ENCODE measurements at regions not wholly inside any gene's neighbourhood (a gene's known extent, or its start where the extent isn't known, plus 50 kb on each side); places are given as distances from the start of the nearest gene placed in this dataset.

DNA sequence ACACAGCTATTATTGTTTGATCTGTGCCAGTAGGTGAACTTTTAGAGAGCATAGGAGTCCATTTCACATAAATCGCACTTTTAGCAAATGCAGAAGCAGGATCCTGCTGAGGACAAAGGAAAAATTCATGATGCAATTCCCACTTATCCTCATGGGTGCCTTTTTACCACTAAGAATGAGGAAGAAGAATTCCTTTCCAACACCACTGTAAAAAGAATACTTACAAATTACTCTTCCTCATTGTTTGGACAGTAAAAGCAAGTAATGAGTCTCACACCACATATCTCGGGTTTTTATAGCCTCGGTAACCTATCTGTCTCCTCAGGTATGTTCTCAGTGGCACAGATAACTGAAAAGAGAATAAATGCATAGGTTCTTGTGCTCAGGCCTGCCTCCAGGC is 238.5 kb downstream of the MTX2 start:
- DNase-seq = no peak

DNA sequence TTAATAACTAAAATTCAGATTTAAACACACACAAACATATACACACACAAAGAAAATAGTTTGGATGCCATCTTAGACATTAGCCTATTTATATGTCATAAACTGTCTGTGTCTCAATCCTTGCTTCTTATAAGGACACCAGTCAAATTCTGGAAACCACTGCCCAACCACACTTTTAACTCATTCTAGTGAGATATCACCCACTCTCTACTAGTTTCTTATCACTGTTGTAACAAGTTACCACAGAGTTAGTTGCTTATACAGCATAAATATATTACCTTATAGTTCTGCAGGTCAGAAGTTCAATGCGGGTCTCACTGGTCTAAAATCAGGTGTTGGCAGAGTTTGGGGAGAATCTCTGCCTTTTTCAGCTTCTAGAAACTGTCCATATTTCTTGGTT is 239.1 kb downstream of the MTX2 start:
- DNase-seq = no peak

DNA sequence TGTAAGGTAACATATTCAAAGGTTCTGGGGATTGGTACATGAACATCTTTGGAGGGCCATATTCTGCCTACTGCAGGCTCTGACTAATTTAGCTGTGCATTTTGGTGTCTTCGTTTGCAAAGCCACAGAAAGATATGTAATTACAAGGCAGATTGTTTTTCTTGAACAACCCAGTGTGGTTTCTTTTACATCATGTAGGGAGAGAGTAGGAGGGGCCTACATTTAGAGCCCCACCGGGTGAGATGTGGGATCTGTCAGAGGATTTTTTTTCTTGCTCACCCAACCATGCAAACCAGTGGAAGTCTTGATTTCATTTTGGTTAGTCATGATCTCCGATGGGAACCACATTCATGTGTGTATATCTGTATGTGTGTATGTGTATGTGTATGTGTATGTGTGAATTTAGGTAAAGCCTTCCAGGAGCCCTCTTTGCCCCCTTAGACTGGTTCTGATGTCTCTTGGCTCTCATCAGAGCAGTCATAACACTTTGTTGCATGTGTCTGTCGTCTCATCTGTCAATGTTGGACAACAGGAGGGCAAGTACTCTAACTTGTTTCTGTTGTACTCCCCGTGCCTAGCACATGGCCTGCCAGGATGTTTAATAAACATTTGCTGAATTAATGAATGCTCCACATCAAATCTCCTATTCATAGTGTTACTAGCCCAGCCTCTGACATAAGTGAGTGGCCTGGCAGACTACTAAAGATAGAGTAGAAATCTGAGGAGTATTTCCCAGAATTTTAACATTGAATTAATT is 239.9 kb downstream of the MTX2 start:
- DNase-seq = no peak

DNA sequence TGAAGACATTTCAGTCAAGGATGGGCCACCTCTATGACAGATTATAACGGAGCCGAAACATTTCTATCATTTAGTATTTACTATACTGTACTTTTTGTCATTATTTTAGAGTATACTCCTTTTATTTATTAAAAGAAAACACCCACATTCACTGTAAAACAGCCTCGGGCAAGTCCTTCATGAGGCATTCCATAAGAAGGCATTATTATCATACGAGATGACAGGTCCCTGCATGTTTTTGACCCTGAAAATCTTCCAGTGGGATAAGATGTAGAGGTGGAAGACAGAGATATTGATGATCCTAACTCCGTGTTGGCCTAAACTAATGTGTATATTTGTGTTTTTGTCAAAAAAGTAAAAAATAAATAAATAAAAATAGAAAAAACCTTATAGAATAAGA is 245.0 kb downstream of the MTX2 start:
- DNase-seq = no peak

GRCh38 chr2:176514805-176515500 is 245.7 kb downstream of the MTX2 start:
- DNase-seq = no peak

DNA sequence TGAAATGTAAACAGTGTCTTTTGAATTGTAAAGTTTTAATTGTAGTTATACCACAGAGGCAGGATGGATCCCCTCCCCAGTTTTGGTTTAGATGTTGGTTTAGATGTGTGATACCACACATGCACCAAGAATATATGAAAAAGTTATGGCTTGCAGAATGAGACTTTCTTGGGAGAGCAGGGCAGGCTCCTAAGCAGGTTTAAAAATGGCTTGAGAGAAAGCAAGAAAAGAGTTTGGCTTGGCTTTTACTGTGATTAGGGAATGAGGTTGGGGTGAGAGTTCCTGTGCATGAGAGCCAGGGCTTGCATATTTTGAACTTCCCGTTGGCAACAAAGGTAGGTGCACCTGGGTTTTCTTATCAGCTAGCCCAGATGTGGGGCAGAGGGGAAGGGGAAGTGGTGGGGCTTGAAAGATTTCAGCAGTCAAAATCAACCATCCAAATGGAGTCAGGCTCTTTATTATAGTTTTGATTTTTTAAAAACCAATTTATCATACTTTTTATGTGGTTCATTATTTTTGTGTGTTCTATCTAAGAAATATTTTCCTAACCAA is 246.9 kb downstream of the MTX2 start:
- no peak for DNase-seq

DNA sequence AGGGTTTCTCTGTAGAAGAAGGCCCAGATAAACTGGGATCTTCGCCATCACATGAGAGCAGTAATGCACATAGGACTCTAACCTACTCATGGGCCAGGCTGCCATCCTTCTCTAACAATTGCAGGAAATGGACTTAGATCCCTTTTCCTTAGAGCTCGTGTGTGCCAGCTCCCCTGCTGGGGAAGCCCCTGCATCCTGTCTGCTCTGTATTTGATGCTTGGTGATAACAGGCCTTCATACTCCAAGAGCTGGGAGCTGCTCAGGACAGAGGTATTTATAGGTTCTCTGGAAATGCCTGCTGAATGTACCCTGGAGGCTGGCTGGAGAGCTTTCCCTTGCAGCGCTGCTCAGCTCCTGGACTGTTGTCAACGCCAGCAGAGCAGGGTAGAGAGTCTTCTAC is 249.6 kb downstream of the MTX2 start:
- DNase-seq = no peak

GRCh38 chr2:176521878-176522670 is 252.8 kb downstream of the MTX2 start:
- DNase-seq = no peak

DNA sequence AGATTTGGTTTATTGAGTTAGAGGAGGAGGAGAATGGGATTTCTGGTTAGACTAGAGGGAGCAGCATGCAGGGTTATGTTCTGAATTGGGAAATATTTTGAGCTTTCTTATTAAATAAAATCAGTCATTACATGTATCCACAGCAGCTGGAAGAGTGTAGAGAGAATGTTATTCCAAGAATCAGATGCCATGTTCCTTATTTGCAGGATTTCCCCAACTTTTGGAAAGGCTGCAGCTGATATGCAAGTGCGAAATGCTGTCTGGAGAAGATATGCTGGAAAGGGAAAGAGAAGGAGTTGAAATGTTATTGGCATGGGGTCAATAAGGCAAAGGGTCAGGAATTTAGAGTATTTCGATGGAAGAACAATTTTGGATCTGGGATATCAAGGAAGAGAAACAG is 255.8 kb downstream of the MTX2 start:
- no peak for DNase-seq

- no peak for DNase-seq
These were observed 258.0 kb downstream of the MTX2 start for GRCh38 chr2:176526995-176527901.

GRCh38 chr2:176531608-176532007 is 262.4 kb downstream of the MTX2 start:
- DNase-seq = no peak

GRCh38 chr2:176533505-176534193 is 264.4 kb downstream of the MTX2 start:
- DNase-seq = no peak

- DNase-seq = no peak
These were observed 265.7 kb downstream of the MTX2 start for GRCh38 chr2:176534798-176535466.

DNA sequence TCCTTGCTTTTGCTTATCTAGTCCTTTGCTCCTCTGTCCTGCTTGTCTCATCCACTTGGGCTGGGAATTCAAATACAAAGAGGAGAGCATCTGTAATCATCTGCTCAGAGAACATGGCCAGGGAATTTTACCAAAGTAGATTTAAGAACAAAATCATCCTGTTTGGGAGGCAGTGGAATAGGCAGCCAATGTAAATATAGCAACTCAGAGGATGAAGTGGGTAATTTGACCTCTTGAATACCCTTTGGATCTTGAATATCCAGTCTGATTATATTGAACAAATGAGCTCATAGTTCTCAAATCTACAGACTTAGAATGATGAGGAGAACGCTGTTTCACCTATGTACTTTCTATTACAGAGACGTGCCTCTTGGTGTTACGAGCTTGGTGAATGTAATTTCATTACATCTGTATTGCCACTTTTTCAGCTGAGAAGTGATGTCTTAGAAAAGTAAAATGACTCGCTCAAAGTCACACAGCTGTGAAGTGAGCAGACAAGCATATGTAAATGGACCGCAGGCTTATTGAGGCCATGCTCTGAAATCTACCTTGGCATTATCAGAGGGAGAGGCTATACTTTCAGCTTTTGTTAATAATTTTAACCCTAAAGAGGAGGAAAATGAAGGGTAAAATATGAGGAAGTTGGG is 266.3 kb downstream of the MTX2 start:
- no peak for DNase-seq

GRCh38 chr2:176536439-176537133 is 267.3 kb downstream of the MTX2 start:
- DNase-seq = no peak

DNA sequence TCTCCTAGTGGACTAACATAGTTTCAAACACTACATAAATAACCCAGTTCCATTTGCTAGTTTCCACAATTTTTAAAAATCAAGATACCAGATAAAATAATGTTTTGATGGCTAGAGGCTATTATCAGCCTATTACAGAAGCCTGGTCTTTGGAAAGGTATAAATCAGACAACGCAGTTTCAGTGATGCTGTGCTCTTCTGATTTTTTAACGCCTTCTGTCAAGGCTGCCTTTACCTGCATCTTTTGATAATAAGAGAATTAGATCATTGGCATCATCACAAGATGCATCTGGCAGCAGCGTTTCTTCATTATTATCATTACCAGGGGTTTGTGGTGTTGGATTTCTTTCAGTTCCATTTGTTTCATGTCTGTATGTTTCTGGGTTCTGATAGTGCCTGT is 268.7 kb downstream of the MTX2 start:
- no peak for DNase-seq

DNA sequence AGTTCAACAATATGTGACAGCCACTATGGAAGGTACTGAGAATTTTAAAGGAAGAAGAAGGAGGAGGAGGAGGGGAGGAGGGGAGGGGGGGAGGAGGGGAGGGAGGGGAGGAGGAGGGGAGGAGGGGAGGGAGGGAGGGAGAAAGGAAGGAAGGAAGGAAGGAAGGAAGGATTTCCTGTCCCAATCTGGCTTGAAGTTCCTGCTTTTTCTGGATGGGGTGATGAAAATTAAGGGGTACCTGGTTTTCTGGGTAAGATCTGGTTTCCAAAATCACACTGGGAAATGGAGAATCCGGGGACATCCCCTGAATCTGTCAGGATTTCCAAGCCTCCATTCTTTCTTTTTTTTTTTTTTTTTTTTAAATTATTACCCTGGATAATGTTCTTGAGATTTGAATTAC is 271.8 kb downstream of the MTX2 start:
- no peak for DNase-seq

DNA sequence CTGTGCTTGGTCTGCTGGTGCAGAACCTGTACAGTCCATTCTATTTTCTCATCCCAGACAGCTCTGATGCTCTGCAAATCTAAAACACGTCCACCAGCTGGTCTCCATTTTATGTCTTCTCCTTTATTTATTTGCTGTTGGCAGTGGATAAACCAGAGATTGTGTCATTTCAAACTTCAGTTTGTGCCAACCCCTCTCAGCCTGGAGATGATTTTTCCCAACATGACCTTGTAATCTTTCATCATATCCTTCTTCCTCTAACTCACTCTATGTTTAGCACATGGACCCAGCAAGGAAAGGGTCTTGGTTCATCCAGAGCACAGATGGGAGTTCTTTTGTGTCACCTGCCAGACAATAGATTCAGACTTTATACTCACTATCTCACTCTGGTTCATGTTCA is 273.2 kb downstream of the MTX2 start:
- DNase-seq = no peak

- no peak for DNase-seq
These were observed 275.3 kb downstream of the MTX2 start for GRCh38 chr2:176544557-176544956.
